KG1 (cell line): ENCODE measurements at regions not wholly inside any gene's neighbourhood (a gene's known extent, or its start where the extent isn't known, plus 50 kb on each side); places are given as distances from the start of the nearest gene placed in this dataset.
"Not testable (repeated sequence)": the region's sequence is repeated elsewhere in the genome, so short reads cannot be mapped to it uniquely, and the experiment has no call there.

Experiments used
- DNase-seq: peaks from one replicate; lab custom pipeline; 2025; lab: John Stamatoyannopoulos, UW

DNA sequence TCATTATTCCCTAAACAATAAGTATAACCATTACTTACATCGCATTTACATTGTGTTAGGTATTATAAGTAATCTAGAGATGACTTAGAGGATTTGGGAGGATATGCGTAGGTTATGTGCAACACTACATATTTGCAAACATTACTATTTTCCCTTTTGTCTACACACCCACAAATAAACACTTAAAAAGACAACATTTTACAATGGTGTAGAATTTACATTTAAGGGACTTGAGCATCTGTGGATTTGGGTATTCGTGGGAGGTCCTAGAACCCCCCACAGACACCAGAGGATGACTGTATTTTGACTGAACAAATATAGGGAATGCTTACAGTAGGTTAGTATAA, 220.2 kb upstream of the MYO3A start:
- DNase-seq = no peak

DNA sequence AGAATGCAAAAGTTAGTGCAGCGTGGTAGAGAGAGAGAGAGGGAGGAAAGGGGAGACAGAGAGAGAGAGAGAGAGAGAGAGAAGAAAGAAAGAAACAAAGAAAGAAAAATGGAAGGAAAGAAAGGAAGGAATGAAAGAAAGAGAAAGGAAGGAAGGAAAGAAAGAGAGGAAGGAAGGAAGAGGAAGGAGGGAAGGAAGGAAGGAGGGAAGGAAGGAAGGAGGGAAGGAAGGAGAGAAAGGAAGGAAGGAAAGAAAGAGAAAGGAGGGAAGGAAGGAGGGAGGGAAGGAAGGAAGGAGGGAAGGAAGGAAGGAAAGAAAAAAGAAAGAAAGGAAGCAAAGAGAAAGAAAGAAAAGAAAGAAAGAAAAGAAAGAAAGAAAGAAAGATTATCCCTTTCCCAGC, 209.8 kb upstream of the MYO3A start:
- DNase-seq = no peak

DNA sequence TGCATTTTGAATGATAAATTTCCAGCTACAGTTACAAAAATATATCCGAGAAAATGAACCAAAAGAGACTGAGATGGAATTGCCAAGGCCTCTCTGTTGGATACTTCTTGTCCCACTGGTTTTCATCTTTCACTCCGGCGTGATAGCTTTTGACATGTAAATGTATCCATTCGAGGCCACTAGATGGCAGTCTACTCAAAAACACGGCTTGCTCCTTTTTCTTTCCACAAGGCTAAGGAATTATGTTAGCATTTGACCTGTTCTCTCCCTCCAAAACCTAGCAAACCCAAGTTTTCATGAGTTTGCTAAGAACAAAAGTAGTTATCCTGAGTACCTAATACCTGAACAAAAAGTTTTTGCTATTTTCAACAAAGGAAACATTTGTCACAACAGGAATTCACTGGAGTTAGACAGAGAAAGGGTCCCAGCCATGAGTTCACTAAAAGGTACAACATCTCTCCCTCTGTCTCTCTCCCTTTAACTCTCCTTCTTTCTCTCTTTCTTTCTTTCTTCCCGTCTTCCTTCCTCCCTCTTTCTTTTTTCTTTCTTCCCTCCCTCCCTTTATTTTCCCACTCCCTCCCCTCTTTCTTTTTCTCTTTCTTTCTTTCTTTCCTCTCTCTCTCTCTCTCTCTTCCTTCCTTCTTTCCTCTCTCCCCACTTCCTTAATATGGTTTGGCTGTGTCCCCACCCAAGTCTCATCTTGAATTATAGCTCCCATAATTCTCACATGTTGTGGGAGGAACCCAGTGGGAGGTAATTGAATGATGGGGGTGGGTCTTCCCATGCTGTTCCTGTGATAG, 207.9 kb upstream of the MYO3A start:
- DNase-seq = peak; percentile 1

DNA sequence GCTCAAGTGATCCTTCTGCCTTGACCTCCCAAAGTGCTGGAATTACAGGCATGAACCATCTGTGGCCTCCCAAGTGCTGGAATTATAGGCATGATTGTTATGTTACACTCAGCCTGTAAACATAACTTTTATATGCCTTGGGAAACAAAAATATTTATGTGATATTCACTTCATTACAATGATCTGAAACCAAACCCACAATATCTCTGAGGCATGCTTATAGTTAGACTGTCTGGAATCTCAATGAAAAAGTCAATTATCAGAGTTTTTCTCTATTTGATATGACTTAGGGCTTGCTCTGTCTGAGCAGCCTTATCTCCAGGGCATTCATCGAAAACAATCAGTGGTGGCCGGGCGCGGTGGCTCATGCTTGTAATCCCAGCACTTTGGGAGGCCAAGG, 195.3 kb upstream of the MYO3A start:
- DNase-seq = no peak

DNA sequence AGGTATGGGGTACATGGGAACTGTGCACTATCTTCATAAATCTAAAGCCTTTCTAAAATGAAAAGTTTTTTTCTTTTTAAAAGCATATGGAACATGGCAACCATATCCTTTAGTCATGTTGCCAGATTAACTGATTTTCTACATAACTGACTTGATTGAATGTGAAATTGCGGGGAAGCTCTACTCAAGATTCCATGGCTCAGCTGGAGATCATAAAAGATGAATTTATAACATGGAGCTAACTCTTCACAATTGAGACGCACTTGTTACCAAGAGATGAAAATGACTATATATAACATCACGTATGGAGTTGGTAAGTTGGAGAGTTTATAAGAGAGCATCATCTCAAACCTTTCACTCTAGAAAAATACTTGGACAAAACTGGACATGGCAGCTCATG, 190.2 kb upstream of the MYO3A start:
- DNase-seq = no peak

DNA sequence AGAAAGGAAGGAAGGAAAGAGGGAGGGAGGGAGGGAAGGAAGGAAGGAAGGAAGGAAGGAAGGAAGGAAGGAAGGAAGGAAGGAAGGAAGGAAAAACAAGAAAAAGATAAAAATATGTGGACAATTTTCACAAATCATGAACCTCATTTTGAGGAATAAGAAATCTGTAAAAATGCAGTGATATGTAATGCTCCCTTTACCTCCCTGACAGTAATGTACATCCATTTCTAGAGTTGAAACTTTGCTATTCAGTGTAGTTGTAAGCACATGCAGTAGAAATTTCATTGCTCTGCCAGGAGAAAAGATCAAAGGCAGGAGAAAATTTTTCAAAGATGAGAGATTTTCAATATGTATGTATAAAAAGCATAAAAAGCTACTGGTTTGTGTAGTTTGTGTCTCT, 189.5 kb upstream of the MYO3A start:
- DNase-seq = no peak

DNA sequence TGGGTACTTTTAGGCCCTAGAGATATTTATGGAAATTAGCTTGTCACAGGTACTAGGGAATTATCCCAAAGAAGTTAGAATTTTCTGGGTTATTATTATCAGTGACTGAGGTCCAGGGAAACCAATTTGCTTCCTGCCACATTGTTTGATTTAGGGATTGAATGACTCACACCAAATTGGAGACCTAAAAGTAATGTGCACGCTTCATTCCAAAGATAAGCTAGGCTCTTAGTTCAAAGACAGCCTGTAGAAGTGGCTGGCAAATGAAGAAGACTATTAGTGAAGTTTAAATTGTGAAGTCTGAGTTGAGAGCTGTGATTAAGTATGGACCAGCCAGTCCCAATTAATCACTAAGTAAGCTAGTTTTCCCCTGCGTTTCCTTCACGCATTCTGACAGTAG, 188.1 kb upstream of the MYO3A start:
- no peak for DNase-seq

DNA sequence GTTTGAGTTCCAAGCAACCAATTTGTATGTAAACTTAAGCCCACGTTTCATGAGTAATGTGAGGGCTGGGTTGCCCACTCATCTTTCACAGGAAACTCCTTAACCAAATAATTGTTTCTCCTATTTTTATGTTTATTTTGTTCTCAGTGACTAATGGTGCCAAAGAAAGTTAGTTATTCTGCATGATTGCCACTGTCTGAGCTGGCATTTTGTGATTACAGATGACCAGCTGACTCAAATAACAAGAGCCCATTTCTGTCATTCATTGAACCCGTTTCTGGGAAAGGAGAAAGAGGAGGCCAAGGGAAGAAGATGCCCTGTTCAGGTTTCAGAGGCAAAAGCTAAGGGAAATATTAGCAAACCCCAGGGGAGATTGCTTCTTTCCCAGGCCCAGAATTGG, 186.9 kb upstream of the MYO3A start:
- DNase-seq = no peak

DNA sequence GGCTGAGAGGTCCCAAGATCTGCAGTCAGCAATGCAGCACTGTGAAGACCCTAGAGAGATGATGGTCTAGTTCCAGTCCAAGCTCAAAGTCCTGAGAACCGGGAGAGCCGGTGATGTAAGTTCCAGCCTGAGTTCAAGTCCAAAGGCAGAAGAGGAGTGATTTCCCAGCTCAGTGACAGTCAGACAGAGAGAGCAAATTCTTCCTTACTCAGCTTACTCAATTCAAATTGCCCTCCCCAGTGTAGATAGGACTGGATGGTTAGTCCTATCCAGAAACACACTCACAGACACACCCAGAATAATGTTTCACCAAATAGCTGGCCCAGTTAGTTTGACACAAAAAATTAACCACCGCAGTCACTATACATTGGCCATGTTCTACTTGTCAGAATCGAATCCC, 185.5 kb upstream of the MYO3A start:
- DNase-seq = no peak

DNA sequence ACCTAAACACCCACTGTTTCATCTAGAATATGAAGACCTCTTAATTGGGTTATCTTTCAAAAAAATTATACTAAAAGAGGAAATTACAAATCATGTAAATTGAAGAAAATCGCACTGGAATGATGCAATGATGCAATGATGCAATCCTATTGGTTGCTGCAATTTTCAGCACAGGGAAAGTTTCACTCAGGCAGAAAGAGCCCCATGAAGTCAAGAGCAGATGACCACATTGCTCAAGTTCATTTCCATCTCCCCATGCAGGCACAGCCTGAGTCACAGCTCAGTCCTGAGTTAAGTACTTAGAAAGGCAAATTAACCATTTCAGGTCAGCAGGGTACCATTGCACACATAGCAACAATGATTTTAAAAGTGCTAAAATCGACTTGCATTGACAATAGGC, 180.3 kb upstream of the MYO3A start:
- no peak for DNase-seq

DNA sequence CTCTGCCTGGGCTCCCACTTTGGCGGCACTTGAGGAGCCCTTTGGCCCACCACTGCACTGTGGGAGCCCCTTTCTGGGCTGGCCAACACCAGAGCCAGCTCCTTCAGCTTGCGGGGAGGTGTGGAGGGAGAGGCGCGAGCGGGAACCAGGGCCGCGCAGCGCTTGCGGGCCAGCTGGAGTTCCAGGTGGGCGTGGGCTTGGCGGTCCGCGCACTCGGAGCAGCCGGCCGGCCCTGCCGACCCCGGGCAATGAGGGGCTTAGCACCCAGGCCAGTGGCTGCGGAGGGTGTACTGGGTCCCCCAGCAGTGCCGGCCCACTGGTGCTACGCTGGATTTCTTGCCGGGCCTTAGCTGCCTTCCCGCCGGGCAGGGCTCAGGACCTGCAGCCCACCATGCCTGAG, 178.2 kb upstream of the MYO3A start:
- DNase-seq = not testable (repeated sequence)

DNA sequence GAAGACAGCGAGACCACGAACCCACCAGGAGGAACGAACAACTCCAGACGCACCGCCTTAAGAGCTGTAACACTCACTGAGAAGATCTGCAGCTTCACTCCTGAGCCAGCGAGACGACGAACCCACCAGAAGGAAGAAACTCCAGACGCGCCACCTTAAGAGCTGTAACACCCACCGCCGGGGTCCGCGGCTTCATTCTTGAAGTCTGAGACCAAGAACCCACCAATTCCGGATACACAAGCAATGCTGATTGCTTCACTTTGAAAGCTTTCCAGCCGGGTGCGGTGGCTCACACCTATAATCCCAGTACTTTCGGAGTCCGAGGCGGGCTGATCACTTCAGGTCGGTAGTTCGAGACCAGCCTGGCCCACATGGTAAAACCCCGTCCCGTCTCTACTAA, 177.2 kb upstream of the MYO3A start:
- DNase-seq = no peak

DNA sequence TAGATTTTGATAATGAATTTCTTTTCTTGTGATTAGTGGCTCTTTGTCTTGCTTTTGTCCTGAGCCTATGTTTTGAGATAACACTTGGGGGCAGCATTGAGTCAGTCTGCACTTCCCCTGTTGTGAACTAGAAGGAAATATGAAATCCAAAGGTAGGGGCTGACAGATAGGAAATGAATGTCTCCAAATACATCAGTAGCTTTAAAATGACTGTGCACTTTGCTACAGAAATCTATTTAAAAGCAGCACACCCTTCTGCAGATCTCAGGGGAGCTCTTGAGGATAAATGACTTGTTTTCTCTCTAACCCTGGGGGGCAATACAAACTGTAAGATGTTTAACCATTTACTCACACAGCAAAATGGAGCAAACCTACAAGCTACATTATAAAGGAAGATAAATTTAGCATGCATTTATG, 176.0 kb upstream of the MYO3A start:
- no peak for DNase-seq

DNA sequence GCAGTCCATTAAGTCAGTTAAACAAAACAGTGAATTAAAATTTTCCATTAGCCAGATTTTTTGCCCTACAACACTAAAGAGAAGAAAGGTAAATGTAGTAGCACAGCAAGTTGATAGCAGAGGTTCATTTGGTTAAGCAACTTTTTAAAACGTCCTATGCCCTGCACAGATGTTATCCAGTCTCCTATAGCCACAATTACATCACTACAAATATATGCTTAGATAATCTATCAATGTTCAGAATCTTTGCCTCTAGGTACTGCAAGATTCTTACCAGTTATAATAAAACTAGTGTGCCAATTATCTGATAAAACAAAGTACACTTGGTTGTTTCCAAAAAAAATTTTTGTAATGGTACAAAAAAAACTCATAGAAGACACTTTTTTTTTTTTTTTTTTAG, 175.5 kb upstream of the MYO3A start:
- no peak for DNase-seq

DNA sequence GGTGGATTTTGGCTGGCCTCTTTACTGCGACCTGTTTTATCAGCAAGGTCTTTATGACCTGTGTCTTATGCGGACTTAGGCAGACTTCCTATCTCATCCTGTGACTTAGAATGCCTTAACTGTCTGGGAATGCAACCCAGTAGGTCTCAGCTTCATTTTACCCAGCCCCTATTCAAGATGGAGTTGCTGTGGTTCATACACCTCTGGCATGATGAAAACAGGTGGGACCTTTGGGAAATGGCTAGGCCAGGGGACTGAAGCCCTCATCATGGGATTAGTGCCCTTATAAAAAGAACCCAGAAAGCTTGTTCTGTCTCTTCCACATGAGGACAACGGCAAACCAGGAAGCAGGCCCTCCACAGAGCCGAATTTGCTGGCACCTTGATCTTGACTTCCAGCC, 172.1 kb upstream of the MYO3A start:
- no peak for DNase-seq

DNA sequence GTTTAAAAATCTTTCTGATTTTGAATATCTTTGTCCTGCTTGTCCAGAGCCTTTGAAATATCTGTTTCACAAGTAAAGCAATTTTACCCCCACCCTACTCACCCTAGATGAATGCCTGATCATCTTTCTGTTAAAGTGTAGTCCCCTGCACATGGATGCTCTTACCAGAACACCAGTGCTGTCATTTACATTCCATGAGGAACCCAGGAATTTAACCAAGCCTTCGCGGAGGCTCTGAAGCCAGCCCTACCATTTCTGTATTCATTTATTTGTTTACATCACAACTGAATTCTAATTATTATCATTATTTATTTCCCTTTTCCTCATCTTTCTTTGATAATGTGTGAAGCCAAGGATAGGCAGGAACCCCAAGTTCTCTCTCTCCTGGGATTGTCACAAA, 167.8 kb upstream of the MYO3A start:
- no peak for DNase-seq

DNA sequence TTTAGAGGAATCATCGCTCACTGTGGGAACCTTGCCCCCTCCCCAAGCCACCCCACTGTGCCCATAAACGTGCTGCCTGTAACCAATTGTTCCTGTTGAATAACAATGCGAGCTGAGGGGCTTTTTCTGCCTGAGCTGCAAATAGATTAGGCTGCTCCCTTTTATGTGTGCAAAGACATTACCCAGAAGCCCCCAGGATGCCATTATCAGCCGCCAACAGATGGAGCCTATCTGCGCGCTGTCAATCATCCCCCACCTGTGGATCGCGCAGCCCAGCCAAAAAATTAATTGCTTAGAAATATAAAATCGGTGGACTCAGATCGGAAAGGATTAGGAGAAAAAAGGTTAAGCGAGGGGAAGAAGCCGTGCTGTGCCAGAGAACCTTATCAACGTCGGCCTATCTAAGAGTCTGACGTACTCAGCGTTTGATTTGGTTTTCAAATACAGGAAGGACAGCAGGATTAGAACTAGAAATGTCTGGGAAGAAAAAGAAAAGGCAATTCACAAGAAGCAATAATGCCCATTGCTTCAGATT, 167.3 kb upstream of the MYO3A start:
- no peak for DNase-seq

DNA sequence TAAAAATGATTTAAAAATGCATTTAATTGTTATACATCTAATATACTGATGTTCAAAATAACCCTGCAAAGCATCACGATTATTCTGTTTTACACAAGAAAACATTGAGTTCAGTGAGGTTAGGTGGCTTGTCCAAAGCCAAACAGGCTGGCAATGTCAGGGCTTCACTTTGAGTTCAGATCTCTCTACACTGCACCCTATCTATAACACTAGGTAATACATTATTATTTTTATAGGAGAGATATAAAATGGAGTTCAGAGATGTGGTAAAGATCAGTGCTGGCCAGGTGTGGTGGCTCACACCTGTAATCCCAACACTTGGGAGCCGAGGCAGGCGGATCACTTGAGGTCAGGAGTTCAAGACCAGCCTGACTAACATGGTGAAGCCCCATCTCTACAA, 165.9 kb upstream of the MYO3A start:
- no peak for DNase-seq

DNA sequence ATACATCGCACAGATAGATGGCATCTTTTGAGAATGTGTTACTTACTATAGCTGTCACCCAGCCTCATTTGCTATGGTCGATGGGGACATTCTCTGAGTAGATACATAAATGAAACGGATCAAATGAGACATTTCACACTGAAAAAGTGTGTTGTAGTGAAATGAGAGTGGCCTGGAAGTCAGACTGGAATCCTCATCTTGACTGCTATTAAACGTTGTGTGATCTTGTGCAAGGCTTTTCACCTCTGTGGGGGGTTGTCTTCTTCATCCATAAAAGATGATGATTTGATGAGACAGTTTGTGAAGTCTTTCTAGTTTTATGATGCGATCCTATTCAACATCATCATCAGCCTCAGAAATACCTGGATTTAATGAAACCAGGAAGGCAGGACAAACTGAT, 155.4 kb upstream of the MYO3A start:
- no peak for DNase-seq

DNA sequence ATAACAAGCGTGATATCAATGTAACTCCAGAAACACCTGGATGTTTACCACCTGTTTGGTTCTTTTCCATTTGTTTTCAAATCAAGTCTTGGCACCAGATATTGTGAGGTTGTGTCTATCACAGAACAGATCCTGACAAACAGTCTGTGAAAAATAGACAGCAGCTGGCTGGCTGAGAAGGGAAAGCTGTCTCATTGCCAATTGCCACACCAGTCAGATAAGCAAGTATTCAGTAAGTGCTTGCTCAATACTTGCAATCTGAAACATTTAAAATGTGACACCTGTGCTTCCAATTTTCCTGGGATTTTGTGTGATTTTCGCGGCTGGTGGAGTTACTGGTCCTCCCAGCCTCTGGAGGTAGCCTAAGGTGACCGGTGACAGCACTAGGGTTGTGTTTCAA, 147.9 kb upstream of the MYO3A start:
- DNase-seq = no peak

DNA sequence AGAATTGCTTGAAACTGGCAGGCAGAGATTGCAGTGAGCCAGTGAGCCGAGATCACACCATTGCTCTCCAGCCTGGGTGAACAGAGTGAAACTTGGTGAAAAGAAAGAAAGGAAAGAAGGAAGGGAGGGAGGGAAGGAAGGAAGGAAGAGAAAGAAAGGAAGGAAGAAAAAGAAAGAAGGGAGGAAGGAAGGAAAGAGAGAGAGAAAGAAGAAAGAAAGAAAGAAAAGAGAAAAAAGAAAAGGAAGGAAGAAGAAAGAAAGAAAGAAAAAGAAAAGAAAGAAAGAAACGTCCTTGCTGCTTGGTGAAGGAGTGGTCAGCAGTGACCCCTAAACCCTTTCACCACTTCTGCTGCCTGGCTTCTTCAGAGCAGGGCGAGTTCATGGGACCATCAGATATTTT, 147.1 kb upstream of the MYO3A start:
- DNase-seq = no peak

DNA sequence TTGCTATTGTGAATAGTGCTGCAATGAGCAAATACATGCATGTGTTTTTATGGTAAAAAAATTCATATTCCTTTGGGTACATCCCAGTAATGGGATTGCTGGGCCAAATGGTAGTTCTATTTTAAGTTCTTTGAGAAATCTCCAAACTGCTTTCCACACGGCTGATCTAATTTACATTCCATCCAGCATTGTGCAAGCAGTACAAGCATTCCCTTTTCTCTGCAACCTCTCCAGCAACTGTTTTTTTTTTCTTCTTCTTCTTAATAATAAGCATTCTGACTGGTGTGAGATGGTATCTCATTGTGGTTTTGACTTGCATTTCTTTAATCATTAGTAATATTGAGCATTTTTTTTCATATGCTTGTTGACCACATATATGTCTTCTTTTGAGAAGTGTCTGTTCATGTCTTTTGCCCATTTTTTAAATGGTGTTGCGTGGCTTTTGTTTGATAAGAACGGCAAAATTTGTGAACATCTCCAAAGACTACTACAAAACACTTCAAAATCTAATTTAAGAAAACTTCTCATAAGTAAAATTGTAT, 136.1 kb upstream of the MYO3A start:
- DNase-seq = no peak

DNA sequence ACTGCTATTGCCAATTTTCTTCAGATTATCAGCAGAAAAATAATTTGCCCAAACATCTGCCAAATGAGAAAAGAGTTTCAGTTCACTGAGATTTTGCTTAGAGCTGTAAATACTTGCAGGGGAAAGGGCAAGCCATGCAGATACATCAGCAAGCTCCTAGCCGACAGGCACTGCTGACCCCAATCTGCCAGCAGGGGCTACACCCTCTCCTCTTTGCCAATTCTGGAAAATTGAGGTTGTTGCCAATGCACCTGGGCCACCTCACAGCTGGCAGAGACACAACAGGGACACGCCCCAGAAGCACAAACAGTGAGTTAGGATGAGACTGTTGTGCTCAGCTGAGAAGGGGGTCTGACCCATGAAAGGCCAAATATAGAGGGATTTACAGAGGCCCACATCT, 129.5 kb upstream of the MYO3A start:
- no peak for DNase-seq

DNA sequence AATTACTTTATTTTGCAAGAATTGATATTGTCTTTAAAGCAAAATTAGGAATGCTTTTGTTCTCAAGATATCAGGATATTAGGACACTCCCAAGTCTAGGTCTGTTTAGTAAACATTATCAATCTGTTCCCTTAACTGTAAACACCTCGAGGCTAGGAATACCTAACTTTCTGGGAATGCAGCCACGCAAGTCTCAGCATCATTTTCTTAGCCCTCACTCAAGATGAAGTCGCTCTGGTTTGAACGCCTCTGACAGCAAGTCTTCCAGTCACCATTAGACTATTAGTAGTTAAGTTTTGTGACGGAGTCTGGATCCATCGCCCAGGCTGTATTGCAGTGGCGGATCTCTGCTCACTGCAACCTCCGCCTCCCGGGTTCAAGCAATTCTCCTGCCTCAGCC, 128.0 kb upstream of the MYO3A start:
- DNase-seq = no peak
